ENCODE measurements at regions not wholly inside any gene's neighbourhood (a gene's known extent, or its start where the extent isn't known, plus 50 kb on each side); places are given as distances from the start of the nearest gene placed in this dataset.

- Histone ChIP-seq H3K9me3 (ENCODE audit: control insufficient read depth, insufficient read depth, low read length) (no peaks in the 10 kb centered on the region), H3K4me1 (ENCODE audit: control insufficient read depth, insufficient read depth, low read length) (no peaks in the 10 kb centered on the region), H3K27me3 (ENCODE audit: control insufficient read depth, insufficient read depth, low read length) (no peaks in the 10 kb centered on the region), H3K36me3 (ENCODE audit: control insufficient read depth, insufficient read depth, low read length) (no peaks in the 10 kb centered on the region), H3K4me3 (ENCODE audit: low read depth, low read length) (no peak overlapping the region), H3K9ac (ENCODE audit: low read depth, low read length) (no peak overlapping the region)
These were observed 527.2 kb downstream of the TCERG1L start for GRCh38 chr10:130784326-130784725.

DNA sequence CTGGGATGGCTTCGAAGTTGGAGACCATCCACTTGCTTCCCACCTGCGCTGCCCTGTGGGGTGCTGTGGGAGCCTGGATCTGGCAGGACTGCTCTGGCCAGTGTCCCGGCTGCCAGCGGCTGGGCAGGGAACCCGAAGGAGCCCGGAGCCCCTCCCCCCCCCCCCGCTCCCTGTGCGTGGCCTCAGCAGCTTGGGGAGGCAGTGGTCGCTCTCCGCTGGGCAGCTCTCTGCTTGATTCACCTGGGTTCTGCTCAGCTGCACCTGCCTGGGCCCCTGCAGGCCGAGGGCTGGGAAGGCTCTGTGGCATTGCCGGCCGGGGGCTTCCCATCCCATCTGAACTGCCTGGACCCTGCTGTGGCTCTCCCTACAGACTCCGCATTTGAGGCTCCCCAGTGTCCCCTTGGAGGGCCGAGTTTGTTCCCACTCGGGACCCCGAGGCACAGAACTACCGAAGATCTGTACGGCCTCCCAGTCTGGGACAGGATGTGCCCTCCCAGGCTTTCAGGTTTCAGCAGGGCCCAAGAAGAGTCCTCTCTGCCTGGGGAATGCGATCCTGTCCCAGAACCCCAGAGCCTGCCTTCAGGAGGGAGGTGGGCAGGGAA lies 525.1 kb downstream of the TCERG1L start:
- H3K27me3 ChIP-seq (ENCODE audit: control insufficient read depth, insufficient read depth, low read length) = no peaks in the 10 kb centered on the region
- H3K9ac ChIP-seq (ENCODE audit: low read depth, low read length) = no peak overlapping the region
- H3K9me3 ChIP-seq (ENCODE audit: control insufficient read depth, insufficient read depth, low read length) = no peaks in the 10 kb centered on the region
- H3K36me3 ChIP-seq (ENCODE audit: control insufficient read depth, insufficient read depth, low read length) = no peaks in the 10 kb centered on the region
- no peak overlapping the region for H3K4me3 ChIP-seq (ENCODE audit: low read depth, low read length)
- H3K4me1 ChIP-seq (ENCODE audit: control insufficient read depth, insufficient read depth, low read length) = no peaks in the 10 kb centered on the region

- H3K4me1 ChIP-seq (ENCODE audit: control insufficient read depth, insufficient read depth, low read length) = no peaks in the 10 kb centered on the region
- H3K27me3 ChIP-seq (ENCODE audit: control insufficient read depth, insufficient read depth, low read length) = no peaks in the 10 kb centered on the region
- H3K36me3 ChIP-seq (ENCODE audit: control insufficient read depth, insufficient read depth, low read length) = no peaks in the 10 kb centered on the region
- H3K4me3 ChIP-seq (ENCODE audit: low read depth, low read length) = no peak overlapping the region
- H3K9ac ChIP-seq (ENCODE audit: low read depth, low read length) = no peak overlapping the region
- H3K9me3 ChIP-seq (ENCODE audit: control insufficient read depth, insufficient read depth, low read length) = no peaks in the 10 kb centered on the region
These were observed 524.3 kb downstream of the TCERG1L start for GRCh38 chr10:130787243-130787642.

DNA sequence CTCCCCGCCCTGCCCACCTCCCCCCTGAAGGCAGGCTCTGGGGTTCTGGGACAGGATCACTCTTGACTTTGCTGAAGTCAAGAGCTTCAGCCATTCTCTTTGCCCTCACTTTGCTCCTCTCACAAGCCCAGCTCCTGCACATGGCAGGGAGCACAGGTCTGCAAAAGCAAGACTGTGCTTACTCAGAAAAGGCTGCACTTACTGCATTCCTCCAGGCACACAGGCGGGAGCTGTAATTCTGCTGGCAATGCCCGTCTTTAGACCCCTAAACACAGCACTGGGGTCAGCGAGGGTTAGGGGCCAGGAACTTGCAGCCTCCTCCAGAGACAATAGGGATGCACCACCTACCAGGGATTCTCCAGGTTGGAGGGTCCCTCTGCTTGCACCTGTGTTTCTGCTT lies 523.7 kb downstream of the TCERG1L start:
- H3K9me3 ChIP-seq (ENCODE audit: control insufficient read depth, insufficient read depth, low read length) = no peaks in the 10 kb centered on the region
- H3K27me3 ChIP-seq (ENCODE audit: control insufficient read depth, insufficient read depth, low read length) = no peaks in the 10 kb centered on the region
- no peak overlapping the region for H3K4me3 ChIP-seq (ENCODE audit: low read depth, low read length)
- no peak overlapping the region for H3K9ac ChIP-seq (ENCODE audit: low read depth, low read length)
- H3K4me1 ChIP-seq (ENCODE audit: control insufficient read depth, insufficient read depth, low read length) = no peaks in the 10 kb centered on the region
- H3K36me3 ChIP-seq (ENCODE audit: control insufficient read depth, insufficient read depth, low read length) = no peaks in the 10 kb centered on the region

DNA sequence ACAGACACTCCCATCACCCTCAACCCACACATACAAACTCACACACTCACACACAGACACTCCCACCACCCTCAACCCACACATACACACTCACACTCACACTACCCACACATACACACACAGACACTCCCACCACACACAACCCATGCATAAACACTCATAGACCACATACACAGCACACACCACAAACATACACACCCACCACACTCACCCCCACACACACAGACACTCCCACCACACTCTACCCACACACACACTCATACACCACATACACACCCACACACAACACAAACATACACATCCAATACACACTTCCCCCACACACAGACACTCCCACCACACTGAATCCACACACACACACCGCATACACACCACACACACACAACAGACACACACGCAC lies 521.2 kb downstream of the TCERG1L start:
- Histone ChIP-seq H3K36me3 (ENCODE audit: control insufficient read depth, insufficient read depth, low read length) (no peaks in the 10 kb centered on the region), H3K9me3 (ENCODE audit: control insufficient read depth, insufficient read depth, low read length) (no peaks in the 10 kb centered on the region), H3K27me3 (ENCODE audit: control insufficient read depth, insufficient read depth, low read length) (no peaks in the 10 kb centered on the region), H3K4me3 (ENCODE audit: low read depth, low read length) (no peak overlapping the region), H3K9ac (ENCODE audit: low read depth, low read length) (no peak overlapping the region), H3K4me1 (ENCODE audit: control insufficient read depth, insufficient read depth, low read length) (no peaks in the 10 kb centered on the region)

DNA sequence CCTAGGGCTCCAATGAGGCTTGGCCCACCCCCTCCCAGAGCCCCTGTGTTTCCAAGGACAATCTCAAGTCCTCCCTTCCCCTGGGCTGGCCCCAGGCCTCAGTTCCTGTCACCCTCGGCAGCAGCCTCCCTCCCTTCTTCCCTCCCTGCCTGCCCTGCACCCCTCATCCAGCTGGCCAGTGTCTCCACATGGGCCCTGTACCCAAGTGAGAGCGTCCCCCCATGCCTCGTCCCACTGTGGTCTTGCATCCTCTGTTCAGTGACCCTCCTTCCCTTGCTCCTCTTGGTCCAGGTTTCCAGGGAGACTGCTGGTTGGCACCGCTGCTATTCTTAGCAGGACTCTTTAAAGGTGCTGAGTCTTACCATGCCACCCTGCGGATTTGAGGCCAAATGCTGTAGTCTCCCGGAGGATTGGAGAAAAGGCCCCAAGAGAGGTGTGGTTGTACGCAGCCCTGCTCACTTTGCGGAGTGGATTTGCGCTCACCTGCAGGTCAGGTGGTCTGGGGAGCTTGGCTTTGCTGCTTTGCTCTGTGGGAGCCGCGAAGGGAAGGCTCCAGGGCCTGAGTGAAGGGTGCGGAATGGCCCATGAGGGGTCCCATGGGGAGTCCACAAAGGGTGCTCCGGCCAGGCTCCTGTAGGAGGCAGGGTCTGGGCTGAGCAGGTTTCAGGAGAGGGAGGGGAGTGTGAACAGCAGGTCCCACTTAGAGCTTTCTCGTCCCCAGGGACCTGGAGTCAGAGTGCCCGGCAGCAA lies 519.2 kb downstream of the TCERG1L start:
- no peaks in the 10 kb centered on the region for H3K36me3 ChIP-seq (ENCODE audit: control insufficient read depth, insufficient read depth, low read length)
- H3K4me3 ChIP-seq (ENCODE audit: low read depth, low read length) = no peak overlapping the region
- no peaks in the 10 kb centered on the region for H3K27me3 ChIP-seq (ENCODE audit: control insufficient read depth, insufficient read depth, low read length)
- no peaks in the 10 kb centered on the region for H3K4me1 ChIP-seq (ENCODE audit: control insufficient read depth, insufficient read depth, low read length)
- H3K9me3 ChIP-seq (ENCODE audit: control insufficient read depth, insufficient read depth, low read length) = no peaks in the 10 kb centered on the region
- no peak overlapping the region for H3K9ac ChIP-seq (ENCODE audit: low read depth, low read length)

- Histone ChIP-seq H3K4me1 (ENCODE audit: control insufficient read depth, insufficient read depth, low read length) (no peaks in the 10 kb centered on the region), H3K4me3 (ENCODE audit: low read depth, low read length) (no peak overlapping the region), H3K36me3 (ENCODE audit: control insufficient read depth, insufficient read depth, low read length) (no peaks in the 10 kb centered on the region), H3K9ac (ENCODE audit: low read depth, low read length) (no peak overlapping the region), H3K9me3 (ENCODE audit: control insufficient read depth, insufficient read depth, low read length) (no peaks in the 10 kb centered on the region), H3K27me3 (ENCODE audit: control insufficient read depth, insufficient read depth, low read length) (no peaks in the 10 kb centered on the region)
These were observed 515.7 kb downstream of the TCERG1L start for GRCh38 chr10:130795819-130796218.

- no peaks in the 10 kb centered on the region for H3K27me3 ChIP-seq (ENCODE audit: control insufficient read depth, insufficient read depth, low read length)
- H3K9ac ChIP-seq (ENCODE audit: low read depth, low read length) = no peak overlapping the region
- no peaks in the 10 kb centered on the region for H3K4me1 ChIP-seq (ENCODE audit: control insufficient read depth, insufficient read depth, low read length)
- no peaks in the 10 kb centered on the region for H3K36me3 ChIP-seq (ENCODE audit: control insufficient read depth, insufficient read depth, low read length)
- H3K4me3 ChIP-seq (ENCODE audit: low read depth, low read length) = no peak overlapping the region
- no peaks in the 10 kb centered on the region for H3K9me3 ChIP-seq (ENCODE audit: control insufficient read depth, insufficient read depth, low read length)
These were observed 512.0 kb downstream of the TCERG1L start for GRCh38 chr10:130799532-130799931.

- no peak overlapping the region for H3K4me3 ChIP-seq (ENCODE audit: low read depth, low read length)
- H3K9ac ChIP-seq (ENCODE audit: low read depth, low read length) = no peak overlapping the region
These were observed 511.2 kb downstream of the TCERG1L start for GRCh38 chr10:130800281-130800680.

GRCh38 chr10:130801276-130801675 lies 510.2 kb downstream of the TCERG1L start:
- H3K36me3 ChIP-seq (ENCODE audit: control insufficient read depth, insufficient read depth, low read length) = no peaks in the 10 kb centered on the region
- H3K9me3 ChIP-seq (ENCODE audit: control insufficient read depth, insufficient read depth, low read length) = no peaks in the 10 kb centered on the region
- H3K4me3 ChIP-seq (ENCODE audit: low read depth, low read length) = no peak overlapping the region
- H3K27me3 ChIP-seq (ENCODE audit: control insufficient read depth, insufficient read depth, low read length) = no peaks in the 10 kb centered on the region
- H3K4me1 ChIP-seq (ENCODE audit: control insufficient read depth, insufficient read depth, low read length) = no peaks in the 10 kb centered on the region
- no peak overlapping the region for H3K9ac ChIP-seq (ENCODE audit: low read depth, low read length)

More at GRCh38 chr10:130800281-130800680, 511.2 kb downstream of the TCERG1L start:
- Histone ChIP-seq H3K27me3 (ENCODE audit: control insufficient read depth, insufficient read depth, low read length) (no peaks in the 10 kb centered on the region), H3K4me1 (ENCODE audit: control insufficient read depth, insufficient read depth, low read length) (no peaks in the 10 kb centered on the region), H3K9me3 (ENCODE audit: control insufficient read depth, insufficient read depth, low read length) (no peaks in the 10 kb centered on the region), H3K36me3 (ENCODE audit: control insufficient read depth, insufficient read depth, low read length) (no peaks in the 10 kb centered on the region)

DNA sequence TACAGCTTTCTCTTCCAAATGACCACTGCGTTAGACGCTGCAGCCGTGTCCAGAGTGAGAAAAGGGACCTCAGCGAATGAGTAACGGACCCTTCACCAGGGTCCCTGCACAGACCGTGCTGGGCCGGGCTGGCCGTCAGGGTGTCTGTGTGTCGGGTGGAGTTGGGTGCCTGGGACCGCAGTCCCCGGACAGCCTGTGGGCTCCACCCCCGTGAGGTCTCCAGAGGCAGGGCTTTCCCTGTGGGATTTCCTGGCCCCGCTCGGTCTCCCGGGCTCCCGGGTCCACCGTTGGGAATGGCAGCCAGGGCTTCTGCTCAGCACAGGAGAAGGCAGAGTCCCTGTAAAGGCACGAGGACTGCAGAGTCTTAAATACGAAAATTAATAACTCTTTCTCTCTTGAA lies 509.7 kb downstream of the TCERG1L start:
- no peak overlapping the region for H3K9ac ChIP-seq (ENCODE audit: low read depth, low read length)
- H3K36me3 ChIP-seq (ENCODE audit: control insufficient read depth, insufficient read depth, low read length) = no peaks in the 10 kb centered on the region
- no peaks in the 10 kb centered on the region for H3K4me1 ChIP-seq (ENCODE audit: control insufficient read depth, insufficient read depth, low read length)
- no peak overlapping the region for H3K4me3 ChIP-seq (ENCODE audit: low read depth, low read length)
- H3K9me3 ChIP-seq (ENCODE audit: control insufficient read depth, insufficient read depth, low read length) = no peaks in the 10 kb centered on the region
- H3K27me3 ChIP-seq (ENCODE audit: control insufficient read depth, insufficient read depth, low read length) = no peaks in the 10 kb centered on the region

DNA sequence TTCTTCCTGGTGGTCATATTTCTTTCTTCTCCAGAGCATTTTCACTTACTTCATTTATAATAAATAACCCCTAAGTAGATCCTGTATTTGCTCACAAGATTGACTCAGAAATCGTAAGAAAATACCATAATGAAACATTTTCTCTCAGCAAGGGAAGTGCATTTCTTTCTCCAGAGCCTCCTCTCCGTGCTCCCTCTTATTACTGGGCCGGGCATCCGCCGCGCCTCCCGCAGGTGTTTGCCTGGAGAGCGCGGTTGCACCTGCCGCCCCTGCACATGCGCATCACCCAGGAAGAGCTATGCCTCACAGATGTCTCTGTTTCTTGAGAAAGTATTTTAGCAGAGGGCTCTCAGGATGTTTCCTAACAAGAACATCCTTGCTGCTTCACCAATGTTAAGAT lies 509.2 kb downstream of the TCERG1L start:
- Histone ChIP-seq H3K9ac (ENCODE audit: low read depth, low read length) (no peak overlapping the region), H3K4me3 (ENCODE audit: low read depth, low read length) (no peak overlapping the region), H3K27me3 (ENCODE audit: control insufficient read depth, insufficient read depth, low read length) (no peaks in the 10 kb centered on the region), H3K9me3 (ENCODE audit: control insufficient read depth, insufficient read depth, low read length) (no peaks in the 10 kb centered on the region), H3K4me1 (ENCODE audit: control insufficient read depth, insufficient read depth, low read length) (no peaks in the 10 kb centered on the region), H3K36me3 (ENCODE audit: control insufficient read depth, insufficient read depth, low read length) (no peaks in the 10 kb centered on the region)
